GM04503 (cell line): ENCODE measurements at regions not wholly inside any gene's neighbourhood (a gene's known extent, or its start where the extent isn't known, plus 50 kb on each side); places are given as distances from the start of the nearest gene placed in this dataset.

Experiments
- DNase-seq: peaks from one replicate; pipeline ENCODE4 v3.0.0-alpha.2; 2012; ENCODE audit warnings: low read depth

GRCh38 chr2:5990086-5990485 lies 297.9 kb downstream of the SOX11 start:
- no peak for DNase-seq

DNA sequence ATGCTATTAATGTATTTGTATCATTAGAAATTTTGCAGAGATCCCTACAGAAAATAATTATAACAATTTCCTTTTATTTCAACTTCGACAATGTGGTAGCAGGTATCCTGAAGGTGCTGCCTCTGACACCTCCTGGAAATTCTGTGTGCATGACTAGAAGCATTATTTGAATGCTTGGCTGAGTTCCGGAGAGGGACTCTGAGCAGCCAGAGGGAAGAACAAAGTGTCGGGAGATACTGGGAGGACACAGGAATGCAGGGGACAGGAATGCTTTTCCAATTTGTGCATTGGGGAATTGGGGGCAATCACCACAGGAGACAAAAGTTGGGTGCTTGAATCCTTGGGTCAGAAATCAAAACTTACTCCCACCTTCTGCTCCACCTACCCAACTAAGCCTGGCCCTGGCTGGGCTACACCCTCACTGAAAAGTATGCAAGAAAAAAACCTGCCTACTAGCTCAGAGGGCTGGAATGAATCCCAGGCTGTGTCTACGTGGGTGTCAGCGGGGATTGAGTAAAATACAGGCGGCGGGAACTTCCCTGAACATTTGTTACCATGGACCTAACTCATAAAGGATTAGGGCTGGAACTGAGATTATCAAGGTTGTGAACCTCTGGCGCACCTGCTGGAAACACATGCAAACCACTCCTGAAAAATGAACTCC lies 299.3 kb downstream of the SOX11 start:
- DNase-seq, result no peak

DNA sequence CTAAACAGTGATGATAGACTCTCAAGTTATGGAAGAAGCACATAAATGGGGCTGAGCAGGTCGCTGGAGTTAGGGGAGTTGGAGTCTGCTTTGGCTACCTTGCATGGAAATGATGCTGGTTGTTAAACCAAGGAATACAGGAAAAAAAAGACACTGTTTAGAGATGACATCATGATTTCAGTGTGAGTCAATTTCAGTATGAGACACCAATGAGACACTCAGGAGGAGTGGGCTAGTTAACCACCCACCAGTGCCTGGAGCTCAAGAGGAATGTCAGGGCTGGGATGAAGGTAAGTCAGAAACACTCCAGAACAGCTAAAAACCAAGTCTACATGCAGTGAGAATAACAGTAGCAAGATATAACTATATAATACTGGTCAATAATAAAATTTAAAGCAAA lies 303.6 kb downstream of the SOX11 start:
- no peak for DNase-seq

DNA sequence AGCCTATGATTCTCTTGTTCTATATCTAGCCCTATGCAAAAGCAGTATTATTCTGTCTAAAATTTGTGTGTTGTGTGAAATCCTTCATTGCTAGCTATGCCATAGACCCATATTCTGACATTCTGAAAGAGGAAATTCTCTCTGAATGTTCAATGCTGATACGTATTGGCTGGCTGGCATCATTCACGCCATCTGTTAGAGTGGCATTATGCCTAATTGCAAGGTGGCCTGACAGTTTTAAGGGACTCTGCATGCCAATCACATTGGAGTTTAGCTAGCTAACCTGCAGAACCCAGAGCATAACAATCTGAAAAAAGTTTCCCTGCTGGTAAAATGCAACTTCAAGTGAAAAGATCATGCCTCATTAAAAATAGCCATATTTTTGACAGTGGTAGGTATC lies 316.0 kb downstream of the SOX11 start:
- DNase-seq, result no peak

DNA sequence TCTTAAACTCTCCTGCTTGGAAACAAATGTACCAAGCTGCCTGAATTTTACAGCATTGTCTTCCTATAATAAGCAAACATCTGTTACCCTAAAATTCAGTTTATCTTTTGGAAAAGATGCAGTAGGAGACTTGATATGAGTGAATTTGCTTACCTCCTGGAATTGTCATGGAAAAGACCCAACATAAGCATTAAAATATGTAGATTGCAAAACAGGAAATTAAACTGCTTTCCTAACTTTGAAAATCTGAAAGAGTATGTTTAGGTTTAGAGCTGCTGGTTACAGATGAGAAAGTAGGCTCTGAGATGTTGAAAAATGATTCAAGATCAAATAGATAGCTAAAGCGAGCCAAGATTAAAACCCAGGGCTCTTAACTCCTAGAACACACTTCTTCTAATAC lies 316.5 kb downstream of the SOX11 start:
- DNase-seq, result no peak

- DNase-seq, result no peak
Observed at GRCh38 chr2:6010163-6010562, 318.0 kb downstream of the SOX11 start.

- no peak for DNase-seq
Observed at GRCh38 chr2:6011921-6012320, 319.7 kb downstream of the SOX11 start.

DNA sequence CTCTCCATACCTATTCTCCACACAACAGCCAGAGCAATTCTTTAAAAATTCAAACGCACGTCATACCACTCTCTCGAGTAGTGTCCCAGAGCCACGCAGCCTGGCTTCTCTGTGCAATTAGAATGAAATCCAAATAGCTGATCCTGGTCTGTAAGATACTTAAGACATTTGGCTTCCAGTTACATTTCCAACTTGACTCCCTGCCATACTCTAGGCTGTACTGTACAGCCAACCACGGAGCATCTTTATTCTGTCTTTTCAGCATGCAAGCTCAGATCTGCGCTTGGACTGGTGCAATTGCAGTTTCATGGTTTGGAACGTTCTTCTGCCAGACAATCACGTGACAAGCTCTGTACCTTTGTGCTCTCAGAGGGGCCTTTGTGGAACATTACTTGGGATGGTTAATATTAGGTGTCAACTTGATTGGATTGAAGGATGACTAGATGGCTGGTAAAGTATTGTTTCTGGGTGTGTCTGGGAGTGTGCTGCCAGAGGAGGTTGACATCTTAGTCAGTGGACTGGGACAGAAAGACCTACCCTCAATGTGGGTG lies 325.6 kb downstream of the SOX11 start:
- DNase-seq, result no peak

DNA sequence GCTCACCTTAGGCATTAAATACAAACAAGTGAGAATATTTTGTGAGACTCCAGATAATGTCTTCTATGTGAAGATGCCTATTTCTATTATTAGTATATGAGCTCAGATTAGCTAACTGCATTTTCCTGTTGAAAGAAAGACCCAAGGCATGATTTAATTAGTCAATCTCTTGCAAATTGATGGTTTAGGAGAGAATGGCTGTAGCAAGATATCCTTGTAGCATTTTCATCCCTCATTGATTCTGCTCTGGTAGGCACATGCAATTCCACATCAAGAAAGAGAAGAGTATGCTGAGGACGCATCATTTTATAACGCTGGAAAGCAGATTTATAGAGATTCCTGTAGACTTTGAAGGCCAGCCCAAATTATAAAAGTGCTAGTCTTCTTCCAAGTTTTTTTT lies 332.0 kb downstream of the SOX11 start:
- no peak for DNase-seq

GRCh38 chr2:6024784-6025183 lies 332.6 kb downstream of the SOX11 start:
- no peak for DNase-seq

DNA sequence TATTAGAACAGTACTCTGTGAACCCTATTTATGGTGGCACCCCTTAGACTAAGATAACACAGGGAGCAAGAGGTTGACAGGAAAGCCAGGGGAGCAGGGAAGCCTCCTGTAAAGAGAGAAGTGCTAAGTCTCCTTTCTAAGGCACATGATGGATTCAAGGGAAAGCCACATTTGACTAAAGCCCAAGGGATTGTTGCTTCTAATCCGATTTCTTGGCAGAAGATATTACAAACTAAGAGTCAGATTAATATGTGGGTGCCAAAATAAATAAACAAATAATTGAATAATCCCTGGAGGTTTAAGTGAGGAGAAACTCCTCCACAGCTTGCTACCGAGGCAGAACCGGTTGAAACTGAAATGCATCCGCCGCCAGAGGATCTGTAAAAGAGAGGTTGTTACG lies 333.2 kb downstream of the SOX11 start:
- no peak for DNase-seq

DNA sequence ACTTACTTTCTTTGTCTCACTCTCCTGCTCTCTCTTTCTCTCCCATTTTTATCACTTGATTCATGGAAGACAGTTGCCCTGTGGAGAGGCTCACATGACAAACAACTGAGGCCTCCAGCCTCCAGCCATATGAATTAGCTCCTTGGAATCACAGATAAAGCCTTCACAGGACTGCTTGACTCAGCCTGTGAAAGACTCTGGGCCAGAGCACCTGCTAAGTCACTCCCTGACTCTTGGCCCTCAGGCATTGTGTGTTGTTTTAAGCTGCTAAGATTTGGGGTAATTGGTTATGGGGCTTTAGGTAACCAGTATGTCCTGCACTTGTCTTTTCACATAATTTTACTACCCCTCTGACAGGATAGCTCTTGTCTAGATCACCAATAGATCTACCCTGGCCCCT lies 334.9 kb downstream of the SOX11 start:
- no peak for DNase-seq

DNA sequence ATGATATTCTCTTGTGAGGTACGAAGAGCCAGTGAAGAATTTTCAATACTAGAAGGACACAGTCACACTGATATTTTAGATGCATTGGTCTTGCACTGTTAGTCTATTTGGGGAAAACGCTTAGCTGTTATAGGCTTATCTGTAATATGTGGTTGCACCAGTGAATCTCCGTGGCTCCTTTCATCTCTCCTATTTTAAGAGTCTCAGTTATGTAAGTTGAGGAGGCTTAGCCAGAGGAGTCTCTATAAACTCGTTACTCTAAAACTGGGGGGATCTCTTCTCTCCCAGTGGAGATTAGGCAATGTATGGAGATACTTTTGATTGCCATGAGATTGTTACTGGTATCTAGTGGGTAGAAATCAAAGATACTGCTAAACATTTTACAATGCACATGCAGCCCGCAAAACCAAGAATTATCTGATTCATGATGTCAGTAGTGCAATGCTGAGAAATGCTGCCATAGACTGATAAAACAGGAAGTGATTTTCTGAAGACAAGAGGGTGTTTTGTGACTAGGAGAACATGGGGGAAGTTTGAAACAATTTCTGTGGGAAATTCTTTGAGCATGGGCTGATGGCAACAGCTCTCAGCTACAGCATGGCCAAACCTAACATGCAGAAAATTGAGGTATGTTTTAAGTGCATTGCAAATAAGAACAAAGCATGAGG lies 339.1 kb downstream of the SOX11 start:
- DNase-seq, result no peak

GRCh38 chr2:6036211-6036610 lies 344.0 kb downstream of the SOX11 start:
- DNase-seq, result no peak

- DNase-seq, result no peak
Observed at GRCh38 chr2:6043238-6043637, 351.1 kb downstream of the SOX11 start.

GRCh38 chr2:6052649-6053048 lies 360.5 kb downstream of the SOX11 start:
- DNase-seq, result no peak

- DNase-seq, result no peak
Observed at GRCh38 chr2:6053743-6054142, 361.6 kb downstream of the SOX11 start.

- DNase-seq, result no peak
Observed at GRCh38 chr2:6054161-6054671, 362.0 kb downstream of the SOX11 start.

- DNase-seq, result no peak
Observed at GRCh38 chr2:6060992-6061663, 368.9 kb downstream of the SOX11 start.

GRCh38 chr2:6064757-6065156 lies 372.6 kb downstream of the SOX11 start:
- no peak for DNase-seq

DNA sequence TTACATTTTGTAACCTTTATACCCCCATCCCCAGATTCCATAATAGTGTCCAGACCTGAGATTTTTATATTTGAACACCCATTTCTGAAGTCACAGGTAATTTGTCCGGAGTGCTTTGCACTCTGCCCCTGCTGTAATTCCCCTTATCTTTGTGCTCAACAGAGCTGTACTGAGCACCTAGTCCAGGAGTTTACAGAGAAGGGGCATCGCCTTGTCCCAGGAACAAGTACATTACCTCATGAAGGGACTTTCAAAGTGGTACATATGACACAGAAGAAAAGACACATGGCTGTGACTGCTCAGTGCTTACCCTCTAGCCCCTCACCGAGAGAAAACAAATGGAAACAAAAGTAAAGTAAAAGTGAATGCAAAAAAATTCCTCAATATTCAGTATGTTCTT lies 373.5 kb downstream of the SOX11 start:
- DNase-seq, result no peak

GRCh38 chr2:6067089-6067488 lies 374.9 kb downstream of the SOX11 start:
- no peak for DNase-seq

DNA sequence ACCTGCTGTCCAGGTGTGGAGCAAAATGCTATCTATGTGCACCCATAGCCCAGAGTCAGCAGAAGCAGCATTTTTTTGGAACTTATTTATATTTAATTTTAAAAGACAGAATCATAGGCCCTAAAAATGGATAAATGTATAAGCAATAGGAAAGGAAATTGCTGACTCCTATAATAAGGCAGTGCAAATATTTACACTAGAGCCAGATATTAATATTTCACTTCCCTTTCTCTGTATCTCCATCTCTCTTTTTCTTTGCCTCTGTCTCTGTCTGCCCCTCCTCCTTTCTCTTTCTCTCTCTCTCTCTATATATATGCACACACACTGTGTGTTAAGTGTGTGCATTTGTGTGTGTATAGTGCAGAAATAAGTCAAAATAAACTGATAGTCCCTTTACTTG lies 375.6 kb downstream of the SOX11 start:
- no peak for DNase-seq
